H1 (cell line): ENCODE measurements at regions not wholly inside any gene's neighbourhood (a gene's known extent, or its start where the extent isn't known, plus 50 kb on each side); places are given as distances from the start of the nearest gene placed in this dataset.

Source experiments
- BACH1 ChIP-seq: IDR thresholded peaks from 2 replicates; pipeline ENCODE4 v1.6.1; 2012; ENCODE audit warnings: low read length, improper control_type of control experiment
- CHD7 ChIP-seq: fragments of 300-600 bp; sonication (generic); IDR thresholded peaks from 2 replicates; pipeline ENCODE4 v1.7.1; 2012; ENCODE audit warnings: low read length, moderate library complexity, mild to moderate bottlenecking, inconsistent platforms; ENCODE audit not compliant: insufficient replicate concordance
- FOSL1 ChIP-seq: IDR thresholded peaks from 2 replicates; pipeline ENCODE4 v1.6.1; 2011; ENCODE audit warnings: mild to moderate bottlenecking, low read depth, low read length, moderate library complexity; ENCODE audit not compliant: insufficient read depth
- RNF2 ChIP-seq: fragments of 200-900, 300-1000 bp; sonication (generic); IDR thresholded peaks from 2 replicates; pipeline ENCODE4 v1.7.1; 2016; ENCODE audit warnings: borderline replicate concordance, low read depth, mild to moderate bottlenecking, antibody characterized with exemption, low read length; ENCODE audit not compliant: poor library complexity, severe bottlenecking; ENCODE audit errors: missing control alignments
- RXRA ChIP-seq: IDR thresholded peaks from 2 replicates; pipeline ENCODE4 v1.6.1; 2011; ENCODE audit warnings: low read depth, mild to moderate bottlenecking, low read length, moderate library complexity; ENCODE audit not compliant: insufficient read depth
- SAP30 ChIP-seq: fragments of 300-600 bp; sonication (generic); IDR thresholded peaks from 2 replicates; pipeline ENCODE4 v1.7.1; 2012; ENCODE audit warnings: low read length, moderate library complexity, mild to moderate bottlenecking, inconsistent platforms; ENCODE audit not compliant: insufficient read depth, insufficient replicate concordance
- SIRT6 ChIP-seq: IDR thresholded peaks from one replicate; pipeline ENCODE4 v1.7.1; 2012; ENCODE audit warnings: low read length, inconsistent platforms
- SP1 ChIP-seq: IDR thresholded peaks from 2 replicates; pipeline ENCODE4 v1.6.1; 2011; ENCODE audit warnings: low read depth, low read length
- SRF ChIP-seq: IDR thresholded peaks from 2 replicates; pipeline ENCODE4 v1.6.1; 2011; ENCODE audit warnings: mild to moderate bottlenecking, low read depth, low read length, moderate library complexity

DNA sequence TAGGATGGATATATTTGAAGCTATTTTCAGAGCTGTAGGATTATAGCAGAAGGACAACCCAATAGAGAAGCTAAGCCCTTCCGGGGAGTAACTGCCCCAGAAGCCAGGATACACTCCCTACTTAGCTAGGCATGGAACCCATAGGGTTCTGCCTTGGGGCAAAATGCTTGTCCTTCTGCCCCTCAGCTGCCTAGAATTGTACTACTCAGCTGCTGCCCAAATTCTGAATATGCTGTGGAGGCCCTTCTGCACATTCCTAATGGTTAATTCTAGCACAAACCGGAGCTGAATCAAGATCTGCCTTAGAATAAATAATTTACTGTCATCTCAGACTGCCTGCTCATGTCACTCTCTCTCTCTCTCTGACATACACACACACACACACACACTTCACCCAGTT lies 297.7 kb upstream of the VCX3A start (continued):
- TF ChIP-seq CHD7 (no peak), BACH1 (no peak), RXRA (no peak), SAP30 (no peak), SIRT6 (no peak), FOSL1 (no peak), RNF2 (no peak), SP1 (no peak), SRF (no peak)
